PC-9 (cell line): ENCODE measurements at regions not wholly inside any gene's neighbourhood (a gene's known extent, or its start where the extent isn't known, plus 50 kb on each side); places are given as distances from the start of the nearest gene placed in this dataset.

ENCODE experiments used
- BruUV-seq: library from RNA; stranded (reverse); fragments of 400-500 nt; replicated peaks from 2 replicates; lab custom pipeline; 2021; lab: Mats Ljungman, UMichigan
- CTCF ChIA-PET: fragments of 300-600 bp; sonication (Branson Sonifier 250); formaldehyde crosslinking; loops from one replicate; lab custom pipeline; 2022; ENCODE audit warnings: antibody characterized with exemption; lab: Charles Lee
- POLR2A ChIA-PET: fragments of 300-600 bp; sonication (Branson Sonifier 250); formaldehyde crosslinking; loops from one replicate; lab custom pipeline; 2022; ENCODE audit warnings: antibody characterized with exemption; ENCODE audit not compliant: unreplicated experiment; lab: Charles Lee
- DNase-seq, 2 experiments: peaks; one replicate each; pipeline versions ENCODE4 v3.0.0 to v3.0.0-alpha.2; 2015 to 2022; ENCODE audit warnings: mixed read lengths in 1 of 2
- H2AFZ ChIP-seq: fragments of 200-600 bp; sonication (generic); 2 replicates; pipeline ENCODE4 v1.8.1; 2017; ENCODE audit warnings: antibody characterized with exemption
- H3F3A ChIP-seq: fragments of 200-600 bp; sonication (generic); 2 replicates; pipeline ENCODE4 v1.8.1; 2017; ENCODE audit warnings: antibody characterized with exemption, mild to moderate bottlenecking, low read depth; ENCODE audit not compliant: insufficient read depth
- H3K27ac ChIP-seq: fragments of 200-600 bp; sonication (generic); 2 replicates; pipeline ENCODE4 v1.6.1; 2016; ENCODE audit warnings: mixed run types
- H3K27me3 ChIP-seq: fragments of 200-600 bp; sonication (generic); 2 replicates; pipeline ENCODE4 v1.6.1; 2016; ENCODE audit warnings: low read depth, mixed run types; ENCODE audit not compliant: insufficient read depth
- H3K36me3 ChIP-seq: fragments of 200-600 bp; sonication (generic); 2 replicates; pipeline ENCODE4 v1.6.1; 2016; ENCODE audit warnings: low read depth, mixed run types
- H3K4me1 ChIP-seq: fragments of 200-600 bp; sonication (generic); replicated peaks from 2 replicates; pipeline ENCODE4 v1.6.1; 2016; ENCODE audit warnings: mixed run types; ENCODE audit not compliant: insufficient read depth
- H3K4me2 ChIP-seq: fragments of 200-600 bp; sonication (generic); 2 replicates; pipeline ENCODE4 v1.6.1; 2017; ENCODE audit warnings: mixed run types
- H3K4me3 ChIP-seq: fragments of 200-600 bp; sonication (generic); 2 replicates; pipeline ENCODE4 v1.6.1; 2016; ENCODE audit warnings: mixed run types
- H3K79me2 ChIP-seq: fragments of 200-600 bp; sonication (generic); 2 replicates; pipeline ENCODE4 v1.6.1; 2017; ENCODE audit warnings: low read depth, mixed run types
- H3K9me2 ChIP-seq: fragments of 200-600 bp; sonication (generic); 2 replicates; pipeline ENCODE4 v1.8.1; 2017; ENCODE audit warnings: mild to moderate bottlenecking; ENCODE audit not compliant: insufficient read depth
- H3K9me3 ChIP-seq: fragments of 200-600 bp; sonication (generic); 2 replicates; pipeline ENCODE4 v1.8.1; 2016; ENCODE audit warnings: low read depth; ENCODE audit not compliant: insufficient read depth
- H4K20me1 ChIP-seq: fragments of 200-600 bp; sonication (generic); 2 replicates; pipeline ENCODE4 v1.8.1; 2017; ENCODE audit not compliant: insufficient read depth
- EZH2 ChIP-seq: fragments of 200-600 bp; sonication (generic); IDR thresholded peaks from 2 replicates; pipeline ENCODE4 v1.8.0; 2017; ENCODE audit warnings: antibody characterized with exemption, low read depth
- intact Hi-C: fragments of 100-400 bp; cut with micrococcal nuclease; formaldehyde crosslinking; loops from one replicate; pipeline ENCODE4 v1.10.0; 2022; ENCODE audit not compliant: unreplicated experiment
- TF ChIP-seq, protein P1 (sequence below): fragments of 200-600 bp; sonication (generic); conservative IDR thresholded peaks from 2 replicates; pipeline ENCODE4 v1.6.1; 2017; ENCODE audit warnings: mixed run types, antibody characterized with exemption, mild to moderate bottlenecking, moderate library complexity

DNA sequence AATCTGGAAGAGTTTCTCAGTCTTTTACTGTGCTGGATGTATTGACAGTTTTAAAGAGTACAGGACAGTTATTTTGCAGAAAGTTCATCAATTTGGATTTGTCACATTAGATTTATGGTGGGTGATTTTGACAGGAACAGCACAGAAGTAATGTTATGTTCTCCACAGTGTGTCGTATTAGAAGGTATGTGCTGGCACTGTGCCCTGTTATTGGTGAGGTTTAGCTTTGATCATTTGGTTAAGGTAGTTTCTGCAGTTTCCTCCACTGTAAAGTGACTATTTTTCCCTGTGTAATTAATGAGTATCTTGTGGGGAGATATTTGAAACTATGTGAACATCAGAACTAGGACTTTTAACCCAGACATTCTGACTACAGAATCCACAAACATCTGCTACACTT lies 308.5 kb upstream of the TBX3 start:
- no peaks in the 10 kb centered on the region for H3K9me2 ChIP-seq
- H2AFZ ChIP-seq = no peak overlapping the region
- ChIA-PET POLR2A (no interaction called here), CTCF (no interaction called here)
- no peak overlapping the region for H3K27ac ChIP-seq
- H3K27me3 ChIP-seq = peaks cover 10% of the 10 kb centered on the region; the same call in 1 of the 2 replicates
- no peak overlapping the region for H3K4me3 ChIP-seq
- no peaks in the 10 kb centered on the region for H3F3A ChIP-seq
- H3K79me2 ChIP-seq = no peaks in the 10 kb centered on the region
- TF ChIP-seq EZH2 = no peak
- TF ChIP-seq, protein P1, sequence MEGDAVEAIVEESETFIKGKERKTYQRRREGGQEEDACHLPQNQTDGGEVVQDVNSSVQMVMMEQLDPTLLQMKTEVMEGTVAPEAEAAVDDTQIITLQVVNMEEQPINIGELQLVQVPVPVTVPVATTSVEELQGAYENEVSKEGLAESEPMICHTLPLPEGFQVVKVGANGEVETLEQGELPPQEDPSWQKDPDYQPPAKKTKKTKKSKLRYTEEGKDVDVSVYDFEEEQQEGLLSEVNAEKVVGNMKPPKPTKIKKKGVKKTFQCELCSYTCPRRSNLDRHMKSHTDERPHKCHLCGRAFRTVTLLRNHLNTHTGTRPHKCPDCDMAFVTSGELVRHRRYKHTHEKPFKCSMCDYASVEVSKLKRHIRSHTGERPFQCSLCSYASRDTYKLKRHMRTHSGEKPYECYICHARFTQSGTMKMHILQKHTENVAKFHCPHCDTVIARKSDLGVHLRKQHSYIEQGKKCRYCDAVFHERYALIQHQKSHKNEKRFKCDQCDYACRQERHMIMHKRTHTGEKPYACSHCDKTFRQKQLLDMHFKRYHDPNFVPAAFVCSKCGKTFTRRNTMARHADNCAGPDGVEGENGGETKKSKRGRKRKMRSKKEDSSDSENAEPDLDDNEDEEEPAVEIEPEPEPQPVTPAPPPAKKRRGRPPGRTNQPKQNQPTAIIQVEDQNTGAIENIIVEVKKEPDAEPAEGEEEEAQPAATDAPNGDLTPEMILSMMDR = no peak
- H3K36me3 ChIP-seq = no peaks in the 10 kb centered on the region
- H3K4me1 ChIP-seq = no peaks in the 10 kb centered on the region
- intact Hi-C loops = no loop called here
- H3K9me3 ChIP-seq = no peaks in the 10 kb centered on the region
- H3K4me2 ChIP-seq = no peak overlapping the region
- no peak for DNase-seq
- no peaks in the 10 kb centered on the region for H4K20me1 ChIP-seq
- no TSS peak for BruUV-seq

DNA sequence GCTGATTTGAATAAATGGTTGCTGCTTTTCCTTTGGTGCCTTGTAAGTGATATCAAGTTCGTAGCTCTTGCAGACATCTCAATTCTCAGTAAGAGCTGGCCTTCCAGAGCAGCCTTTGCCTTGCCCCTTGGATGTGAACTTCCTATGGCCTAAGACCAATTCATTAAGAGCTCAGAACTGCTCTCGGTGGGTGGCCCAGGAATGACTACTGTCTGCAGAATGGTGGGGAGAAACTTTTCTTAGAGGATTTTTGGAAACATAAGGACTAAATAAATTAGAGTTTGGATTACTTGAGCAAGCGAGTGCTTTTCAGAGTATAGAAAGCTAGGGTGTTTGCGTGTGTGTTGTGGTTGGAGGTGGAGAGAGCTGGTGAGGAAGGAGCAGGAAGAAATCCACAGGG lies 306.4 kb upstream of the TBX3 start:
- Histone ChIP-seq H3K4me2 (no peak overlapping the region), H3K4me3 (no peak overlapping the region), H3K9me2 (no peaks in the 10 kb centered on the region), H3F3A (no peaks in the 10 kb centered on the region), H3K27me3 (peaks cover 12% of the 10 kb centered on the region; the same call in 1 of the 2 replicates), H3K4me1 (no peaks in the 10 kb centered on the region), H2AFZ (no peak overlapping the region), H3K36me3 (no peaks in the 10 kb centered on the region), H3K27ac (no peak overlapping the region), H3K79me2 (no peaks in the 10 kb centered on the region), H4K20me1 (no peaks in the 10 kb centered on the region), H3K9me3 (no peaks in the 10 kb centered on the region)
- no peak for DNase-seq
- intact Hi-C loops = no loop called here
- CTCF ChIA-PET = no interaction called here
- no TSS peak for BruUV-seq
- TF ChIP-seq, protein P1 = no peak
- TF ChIP-seq EZH2 = no peak
- POLR2A ChIA-PET = no interaction called here

DNA sequence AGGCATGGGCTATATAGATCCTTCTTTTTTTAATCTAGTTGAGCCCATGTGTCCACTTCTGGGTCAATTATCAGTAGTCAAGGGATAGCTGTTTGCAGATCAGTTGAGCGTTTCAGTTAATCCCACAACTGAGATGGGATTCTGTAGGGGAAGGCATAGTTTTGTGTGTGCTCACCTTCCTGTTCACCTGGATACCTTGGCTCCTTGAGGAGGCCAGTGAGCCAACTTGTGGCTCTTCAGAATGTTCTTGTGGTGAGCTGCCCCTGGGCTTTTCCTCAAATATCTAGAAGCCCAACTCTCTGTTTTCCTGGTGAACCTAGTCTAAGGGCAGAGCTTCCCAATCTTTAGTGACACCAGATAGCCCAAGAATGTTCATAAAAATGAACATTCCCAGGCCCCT lies 302.9 kb upstream of the TBX3 start:
- no peak for DNase-seq
- Histone ChIP-seq H3K9me3 (no peaks in the 10 kb centered on the region), H3K79me2 (no peaks in the 10 kb centered on the region), H2AFZ (no peak overlapping the region), H3K9me2 (no peaks in the 10 kb centered on the region), H4K20me1 (no peaks in the 10 kb centered on the region), H3F3A (no peaks in the 10 kb centered on the region), H3K4me2 (no peak overlapping the region), H3K27ac (no peak overlapping the region), H3K36me3 (no peaks in the 10 kb centered on the region), H3K4me1 (no peaks in the 10 kb centered on the region), H3K4me3 (no peak overlapping the region), H3K27me3 (peaks cover 22% of the 10 kb centered on the region; the same call in 1 of the 2 replicates)
- CTCF ChIA-PET = no interaction called here
- intact Hi-C loops = no loop called here
- BruUV-seq = no TSS peak
- TF ChIP-seq, protein P1 = no peak
- no peak for TF ChIP-seq EZH2
- POLR2A ChIA-PET = no interaction called here
